ENCODE measurements at regions not wholly inside any gene's neighbourhood (a gene's known extent, or its start where the extent isn't known, plus 50 kb on each side); places are given as distances from the start of the nearest gene placed in this dataset.

- no peak for DNase-seq
These were observed 86.5 kb downstream of the ACKR3 start for GRCh38 chr2:236656166-236656565.

GRCh38 chr2:236656721-236657120, 87.1 kb downstream of the ACKR3 start:
- DNase-seq = no peak

- DNase-seq = no peak
These were observed 87.6 kb downstream of the ACKR3 start for GRCh38 chr2:236657215-236657614.

GRCh38 chr2:236657801-236658200, 88.2 kb downstream of the ACKR3 start:
- no peak for DNase-seq

GRCh38 chr2:236658974-236659757, 89.5 kb downstream of the ACKR3 start:
- DNase-seq = no peak

- peak; percentile 67 for DNase-seq
These were observed 90.1 kb downstream of the ACKR3 start for GRCh38 chr2:236659758-236660150.

- no peak for DNase-seq
These were observed 91.6 kb downstream of the ACKR3 start for GRCh38 chr2:236661061-236661761.

- no peak for DNase-seq
These were observed 92.1 kb downstream of the ACKR3 start for GRCh38 chr2:236661762-236662110.

- DNase-seq = no peak
These were observed 92.9 kb downstream of the ACKR3 start for GRCh38 chr2:236662231-236663185.

GRCh38 chr2:236663287-236664101, 93.9 kb downstream of the ACKR3 start:
- no peak for DNase-seq

GRCh38 chr2:236664136-236664535, 94.5 kb downstream of the ACKR3 start:
- no peak for DNase-seq

- no peak for DNase-seq
These were observed 95.5 kb downstream of the ACKR3 start for GRCh38 chr2:236665101-236665500.

GRCh38 chr2:236665572-236666118, 96.0 kb downstream of the ACKR3 start:
- no peak for DNase-seq

GRCh38 chr2:236666646-236667204, 97.1 kb downstream of the ACKR3 start:
- DNase-seq = no peak

- no peak for DNase-seq
These were observed 97.9 kb downstream of the ACKR3 start for GRCh38 chr2:236667526-236667925.

- DNase-seq = no peak
These were observed 98.9 kb downstream of the ACKR3 start for GRCh38 chr2:236668531-236668969.

- no peak for DNase-seq
These were observed 100.6 kb downstream of the ACKR3 start for GRCh38 chr2:236670235-236670620.

- no peak for DNase-seq
These were observed 102.4 kb downstream of the ACKR3 start for GRCh38 chr2:236671896-236672562.

GRCh38 chr2:236672606-236673005, 103.0 kb downstream of the ACKR3 start:
- no peak for DNase-seq

GRCh38 chr2:236673126-236673822, 103.6 kb downstream of the ACKR3 start:
- no peak for DNase-seq

- DNase-seq = no peak
These were observed 104.2 kb downstream of the ACKR3 start for GRCh38 chr2:236673823-236674185.

Measured in NCI-H345 (cell line).